Keratinocyte (primary cell): ENCODE measurements at regions not wholly inside any gene's neighbourhood (a gene's known extent, or its start where the extent isn't known, plus 50 kb on each side); places are given as distances from the start of the nearest gene placed in this dataset.

ENCODE experiments used
- DNase-seq: peaks from one replicate; pipeline ENCODE4 v3.0.0-alpha.2; 2011; ENCODE audit warnings: low read depth, missing footprints, low spot score
- FAIRE-seq: peaks from 2 replicates; lab custom pipeline; 2011; peaks lifted over from hg19 to GRCh38; lab: Jason Lieb, UNC
- H2AFZ ChIP-seq: 2 replicates; pipeline ENCODE4 v1.6.0; 2012; ENCODE audit warnings: low read length, control low read depth, inconsistent platforms; ENCODE audit not compliant: control insufficient read depth
- H3K27ac ChIP-seq: 2 replicates; pipeline ENCODE4 v1.5.1; 2011; ENCODE audit warnings: low read length; ENCODE audit not compliant: control insufficient read depth, insufficient read depth
- H3K27me3 ChIP-seq: 3 replicates; pipeline ENCODE4 v1.6.0; 2011; ENCODE audit warnings: low read length; ENCODE audit not compliant: control insufficient read depth, insufficient read depth; ENCODE audit errors: extremely low read depth
- H3K36me3 ChIP-seq, 2 experiments: 2 replicates in 1 of 2; 3 replicates in 1 of 2; pipeline ENCODE4 v1.5.1; 2011; ENCODE audit warnings: low read length in 2 of 2, mild to moderate bottlenecking in 1 of 2; ENCODE audit not compliant: control insufficient read depth in 2 of 2, insufficient read depth in 2 of 2; ENCODE audit errors: extremely low read depth in 1 of 2
- H3K4me1 ChIP-seq: 3 replicates; pipeline ENCODE4 v1.5.1; 2011; ENCODE audit warnings: low read length; ENCODE audit not compliant: control insufficient read depth, insufficient read depth; ENCODE audit errors: extremely low read depth
- H3K4me2 ChIP-seq: 3 replicates; pipeline ENCODE4 v1.6.0; 2011; ENCODE audit warnings: low read depth, low read length; ENCODE audit not compliant: control insufficient read depth, insufficient read depth; ENCODE audit errors: extremely low read depth
- H3K4me3 ChIP-seq, 3 experiments: fragments of 200-600 bp in 1 of 3; sonication (generic) in 1 of 3; 2 replicates in 2 of 3; 3 replicates in 1 of 3; pipeline ENCODE4 v1.5.1; 2011 to 2016; ENCODE audit warnings: low read length in 3 of 3, mild to moderate bottlenecking in 3 of 3, control low read depth in 2 of 3, inconsistent platforms in 1 of 3, low read depth in 1 of 3, mixed read lengths in 1 of 3, mixed run types in 1 of 3, moderate library complexity in 1 of 3; ENCODE audit not compliant: control insufficient read depth in 2 of 3, insufficient read depth in 2 of 3; ENCODE audit errors: extremely low read depth in 1 of 3
- H3K79me2 ChIP-seq: 2 replicates; pipeline ENCODE4 v1.6.0; 2012; ENCODE audit warnings: low read length; ENCODE audit not compliant: control insufficient read depth, insufficient read depth
- H3K9ac ChIP-seq: 3 replicates; pipeline ENCODE4 v1.6.0; 2011; ENCODE audit warnings: low read length; ENCODE audit not compliant: control insufficient read depth, insufficient read depth; ENCODE audit errors: extremely low read depth
- H3K9me1 ChIP-seq: 3 replicates; pipeline ENCODE4 v1.6.0; 2011; ENCODE audit warnings: low read length; ENCODE audit not compliant: control insufficient read depth, insufficient read depth; ENCODE audit errors: extremely low read depth
- H3K9me3 ChIP-seq: 2 replicates; pipeline ENCODE4 v1.5.1; 2012; ENCODE audit warnings: low read depth, low read length; ENCODE audit not compliant: control insufficient read depth
- H4K20me1 ChIP-seq: 3 replicates; pipeline ENCODE4 v1.6.0; 2011; ENCODE audit warnings: low read length; ENCODE audit not compliant: control insufficient read depth, insufficient read depth; ENCODE audit errors: extremely low read depth
- CTCF ChIP-seq, 3 experiments: IDR thresholded peaks in 1 of 3; conservative IDR thresholded peaks in 1 of 3; optimal IDR thresholded peaks in 1 of 3; 2 replicates in 2 of 3; 3 replicates in 1 of 3; pipeline versions ENCODE3 to v1.5.1; 2011; ENCODE audit warnings: low read length in 3 of 3, mild to moderate bottlenecking in 3 of 3, moderate library complexity in 2 of 3, control low read depth in 1 of 3, inconsistent platforms in 1 of 3; ENCODE audit not compliant: insufficient read depth in 2 of 3; ENCODE audit errors: extremely low read depth in 1 of 3
- EZH2 ChIP-seq: IDR thresholded peaks from one replicate; pipeline ENCODE4 v1.6.1; 2012; ENCODE audit warnings: inconsistent platforms, mild to moderate bottlenecking, low read length, moderate library complexity
- dilution Hi-C: fragments of 300-500 bp; cut with MboI; formaldehyde crosslinking; loops from one replicate; pipeline ENCODE4 v1.7.0; 2020; ENCODE audit warnings: low sequenced_read_pairs; ENCODE audit not compliant: extremely low pct_ligation_motif_present

- Histone ChIP-seq H3K79me2 (no peaks in the 10 kb centered on the region), H3K27ac (no peak overlapping the region), H3K27me3 (no peaks in the 10 kb centered on the region), H3K9me1 (no peaks in the 10 kb centered on the region), H4K20me1 (no peaks in the 10 kb centered on the region), H3K36me3 (no peaks in the 10 kb centered on the region), H3K4me1 (peaks cover 41% of the 10 kb centered on the region), H3K4me2 (no peak overlapping the region), H3K4me3 (no peak overlapping the region), H3K9me3 (peaks cover 27% of the 10 kb centered on the region), H2AFZ (no peak overlapping the region), H3K9ac (no peak overlapping the region)
- TF ChIP-seq EZH2, result no peak
- TF ChIP-seq CTCF (optimal IDR thresholded peaks at IDR 0.05 in 1 of 3, IDR thresholded peaks at IDR 0.05 in 1 of 3, conservative IDR thresholded peaks at IDR 0.05 in 1 of 3; ENCODE audit: extremely low read depth in 1 of 3, insufficient read depth in 2 of 3, low read length in 3 of 3), result no peak
- FAIRE-seq, result peak; percentile 53
- no peak for DNase-seq
- dilution Hi-C loops, result no loop called here
These were observed 108.6 kb downstream of the DLL1 start for GRCh38 chr6:170182093-170182780.

GRCh38 chr6:170181338-170181690 lies 109.6 kb downstream of the DLL1 start:
- Histone ChIP-seq H3K9me1 (no peaks in the 10 kb centered on the region), H3K27ac (no peak overlapping the region), H3K27me3 (no peaks in the 10 kb centered on the region), H3K4me1 (peaks cover 35% of the 10 kb centered on the region), H3K4me3 (no peak overlapping the region), H2AFZ (no peak overlapping the region), H4K20me1 (no peaks in the 10 kb centered on the region), H3K36me3 (no peaks in the 10 kb centered on the region), H3K79me2 (no peaks in the 10 kb centered on the region), H3K9me3 (peaks cover 27% of the 10 kb centered on the region), H3K9ac (no peak overlapping the region), H3K4me2 (no peak overlapping the region)
- FAIRE-seq (no peak), DNase-seq (no peak)
- dilution Hi-C loops, result no loop called here
- TF ChIP-seq CTCF (optimal IDR thresholded peaks at IDR 0.05 in 1 of 3, IDR thresholded peaks at IDR 0.05 in 1 of 3, conservative IDR thresholded peaks at IDR 0.05 in 1 of 3; ENCODE audit: extremely low read depth in 1 of 3, insufficient read depth in 2 of 3, low read length in 3 of 3) (no peak), EZH2 (no peak)
